B cell (primary cell): ENCODE measurements at regions not wholly inside any gene's neighbourhood (a gene's known extent, or its start where the extent isn't known, plus 50 kb on each side); places are given as distances from the start of the nearest gene placed in this dataset.

ENCODE experiments used
- ATAC-seq: fragments of 200-7000 bp; cut with Tn5 transposase; one replicate; pipeline ENCODE4 v1.10.0; 2021; ENCODE audit warnings: low read depth, mild to moderate bottlenecking, moderate number of reproducible peaks, moderate library complexity
- CTCF ChIA-PET: fragments of 350-600 bp; sonication (Branson Sonifier 250); formaldehyde crosslinking; loops from one replicate; lab custom pipeline; 2021; ENCODE audit warnings: antibody characterized with exemption, inconsistent platforms; lab: Charles Lee
- POLR2A ChIA-PET: fragments of 350-600 bp; sonication (Branson Sonifier 250); formaldehyde crosslinking; loops from one replicate; lab custom pipeline; 2021; ENCODE audit warnings: antibody characterized with exemption; lab: Charles Lee
- DNase-seq: peaks from one replicate; pipeline ENCODE4 v3.0.0; 2013
- H2AFZ ChIP-seq: 2 replicates; pipeline ENCODE4 v1.6.1; 2012; ENCODE audit warnings: mild to moderate bottlenecking, low read depth, low read length; ENCODE audit not compliant: insufficient read depth, poor library complexity, severe bottlenecking
- H3K27ac ChIP-seq, 2 donors: 1 replicate in 1 of 2; 2 replicates in 1 of 2; pipeline ENCODE4 v1.5.1; 2012 to 2013; ENCODE audit warnings: low read length in 2 of 2, mild to moderate bottlenecking in 2 of 2, moderate library complexity in 1 of 2
- H3K27me3 ChIP-seq, 4 experiments: fragments of 200-600 bp in 1 of 4; sonication (generic) in 1 of 4; replicated peaks in 1 of 4; 1 replicate in 2 of 4; 2 replicates in 2 of 4; pipeline versions ENCODE4 v1.6.1 to v1.7.0; 2013 to 2016; ENCODE audit warnings: low read length in 3 of 4, mild to moderate bottlenecking in 2 of 4, mixed read lengths in 1 of 4, moderate library complexity in 1 of 4; ENCODE audit not compliant: insufficient read depth in 4 of 4, control insufficient read depth in 3 of 4; ENCODE audit errors: control extremely low read depth in 1 of 4
- H3K36me3 ChIP-seq, 2 experiments: replicated peaks in 1 of 2; 1 replicate in 1 of 2; 2 replicates in 1 of 2; pipeline versions ENCODE4 v1.6.1 to v1.7.1; 2013; ENCODE audit warnings: low read length in 1 of 2; ENCODE audit not compliant: insufficient read depth in 2 of 2, control insufficient read depth in 1 of 2; ENCODE audit errors: control extremely low read depth in 1 of 2, extremely low read depth in 1 of 2
- H3K4me1 ChIP-seq, 2 donors: fragments of 200-600 bp in 1 of 2; sonication (generic) in 1 of 2; 1 replicate in 1 of 2; 2 replicates in 1 of 2; pipeline versions ENCODE4 v1.5.1 to v1.6.1; 2013 to 2017; ENCODE audit warnings: low read length in 2 of 2; ENCODE audit not compliant: control insufficient read depth in 2 of 2, insufficient read depth in 2 of 2
- H3K4me2 ChIP-seq: replicated peaks from 2 replicates; pipeline ENCODE3; 2012; ENCODE audit warnings: mild to moderate bottlenecking, low read depth, low read length; ENCODE audit not compliant: poor library complexity, severe bottlenecking
- H3K4me3 ChIP-seq, 5 experiments: fragments of 200-600 bp in 1 of 5; sonication (generic) in 1 of 5; 1 replicate in 3 of 5; 2 replicates in 2 of 5; pipeline versions ENCODE4 v1.5.1 to v1.7.0; 2011 to 2016; ENCODE audit warnings: low read length in 4 of 5, mild to moderate bottlenecking in 4 of 5, low read depth in 2 of 5, control low read depth in 1 of 5, moderate library complexity in 1 of 5; ENCODE audit not compliant: insufficient read depth in 1 of 5; ENCODE audit errors: control extremely low read depth in 1 of 5, extremely low read depth in 1 of 5
- H3K79me2 ChIP-seq: fragments of 200-600 bp; sonication (generic); one replicate; pipeline ENCODE4 v1.6.0; 2016; ENCODE audit warnings: low read length; ENCODE audit not compliant: control insufficient read depth, insufficient read depth
- H3K9ac ChIP-seq: fragments of 200-600 bp; sonication (generic); 2 replicates; pipeline ENCODE4 v1.6.1; 2017; ENCODE audit warnings: mild to moderate bottlenecking, low read length, moderate library complexity
- H3K9me3 ChIP-seq, 3 donors: one replicate each; pipeline versions ENCODE4 v1.6.1 to v1.7.1; 2013; ENCODE audit warnings: low read length in 2 of 3; ENCODE audit not compliant: control insufficient read depth in 2 of 3, insufficient read depth in 1 of 3; ENCODE audit errors: control extremely low read depth in 1 of 3
- H4K20me1 ChIP-seq: 2 replicates; pipeline ENCODE4 v1.6.0; 2012; ENCODE audit warnings: mild to moderate bottlenecking, low read length; ENCODE audit not compliant: insufficient read depth, control insufficient read depth, poor library complexity, severe bottlenecking
- H3K27ac Mint-ChIP-seq: one replicate; pipeline ENCODE4 v1.8.0; 2021; ENCODE audit warnings: mixed read lengths
- H3K27me3 Mint-ChIP-seq: one replicate; pipeline ENCODE4 v1.8.0; 2021; ENCODE audit warnings: mixed read lengths
- H3K4me1 Mint-ChIP-seq: one replicate; pipeline ENCODE4 v1.8.0; 2021; ENCODE audit warnings: mixed read lengths
- H3K4me3 Mint-ChIP-seq: one replicate; pipeline ENCODE4 v1.8.0; 2021; ENCODE audit warnings: mixed read lengths
- H3K9me3 Mint-ChIP-seq: one replicate; pipeline ENCODE4 v1.8.0; 2022; ENCODE audit warnings: mixed read lengths; ENCODE audit not compliant: insufficient read depth
- EZH2 ChIP-seq: IDR thresholded peaks from 2 replicates; pipeline ENCODE4 v1.6.1; 2012; ENCODE audit warnings: borderline replicate concordance, low read depth, mild to moderate bottlenecking, moderate library complexity, low read length; ENCODE audit not compliant: insufficient read depth, poor library complexity, severe bottlenecking
- WGBS: methylation state at CpG from one replicate; pipeline ENCODE4 v1.1.5; 2013; ENCODE audit warnings: missing lambda C conversion rate; ENCODE audit not compliant: insufficient coverage; 5-methylcytosine and 5-hydroxymethylcytosine counted together
- intact Hi-C: fragments of 100-400 bp; cut with micrococcal nuclease; formaldehyde crosslinking; loops from one replicate; pipeline ENCODE4 v1.10.0; 2022
- TF ChIP-seq, protein P1 (sequence below): fragments of 200-600 bp; IDR thresholded peaks from one replicate; pipeline ENCODE4 v1.8.0; 2022; ENCODE audit warnings: antibody characterized with exemption, mild to moderate bottlenecking

DNA sequence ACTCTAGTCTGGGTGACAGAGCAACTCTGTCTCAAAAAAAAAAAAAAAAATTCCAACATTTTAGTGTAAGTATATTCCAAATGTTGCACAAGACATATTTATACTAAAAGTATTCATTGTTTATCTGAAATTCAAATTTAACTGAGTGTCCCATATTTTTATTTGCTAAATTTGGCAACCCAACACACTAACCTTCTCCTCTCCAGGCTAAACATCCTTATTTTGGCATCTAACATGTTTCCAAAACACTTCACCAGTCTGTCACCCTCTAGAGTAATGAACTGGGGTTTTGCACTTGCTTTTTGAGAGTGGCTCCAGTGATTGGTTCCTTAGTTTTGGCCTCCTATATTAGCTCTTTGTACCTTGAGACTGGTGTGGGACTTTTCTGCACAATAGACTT, 243.4 kb upstream of the SALL1 start:
- Histone ChIP-seq H3K9me3 (peaks cover 0 to 9% (median 0%) of the 10 kb centered on the region in 3 donors), H3K4me2 (no peak overlapping the region), H3K36me3 (no peaks in the 10 kb centered on the region), H3K27ac (no peak overlapping the region), H4K20me1 (no peaks in the 10 kb centered on the region), H3K27me3 (no peaks in the 10 kb centered on the region), H2AFZ (no peak overlapping the region), H3K4me3 (no peak overlapping the region), H3K4me1 (no peaks in the 10 kb centered on the region), H3K79me2 (no peaks in the 10 kb centered on the region), H3K9ac (no peak overlapping the region)
- POLR2A ChIA-PET: no interaction called here
- ATAC-seq: no peak
- H3K27ac Mint-ChIP-seq: no peak overlapping the region
- CTCF ChIA-PET: no interaction called here
- H3K9me3 Mint-ChIP-seq: peaks cover 4% of the 10 kb centered on the region
- no peak overlapping the region for H3K4me3 Mint-ChIP-seq
- no peaks in the 10 kb centered on the region for H3K27me3 Mint-ChIP-seq
- TF ChIP-seq, protein P1, sequence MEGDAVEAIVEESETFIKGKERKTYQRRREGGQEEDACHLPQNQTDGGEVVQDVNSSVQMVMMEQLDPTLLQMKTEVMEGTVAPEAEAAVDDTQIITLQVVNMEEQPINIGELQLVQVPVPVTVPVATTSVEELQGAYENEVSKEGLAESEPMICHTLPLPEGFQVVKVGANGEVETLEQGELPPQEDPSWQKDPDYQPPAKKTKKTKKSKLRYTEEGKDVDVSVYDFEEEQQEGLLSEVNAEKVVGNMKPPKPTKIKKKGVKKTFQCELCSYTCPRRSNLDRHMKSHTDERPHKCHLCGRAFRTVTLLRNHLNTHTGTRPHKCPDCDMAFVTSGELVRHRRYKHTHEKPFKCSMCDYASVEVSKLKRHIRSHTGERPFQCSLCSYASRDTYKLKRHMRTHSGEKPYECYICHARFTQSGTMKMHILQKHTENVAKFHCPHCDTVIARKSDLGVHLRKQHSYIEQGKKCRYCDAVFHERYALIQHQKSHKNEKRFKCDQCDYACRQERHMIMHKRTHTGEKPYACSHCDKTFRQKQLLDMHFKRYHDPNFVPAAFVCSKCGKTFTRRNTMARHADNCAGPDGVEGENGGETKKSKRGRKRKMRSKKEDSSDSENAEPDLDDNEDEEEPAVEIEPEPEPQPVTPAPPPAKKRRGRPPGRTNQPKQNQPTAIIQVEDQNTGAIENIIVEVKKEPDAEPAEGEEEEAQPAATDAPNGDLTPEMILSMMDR: no peak
- no peak for TF ChIP-seq EZH2
- H3K4me1 Mint-ChIP-seq: no peaks in the 10 kb centered on the region
- intact Hi-C loops: no loop called here
- no peak for DNase-seq

DNA sequence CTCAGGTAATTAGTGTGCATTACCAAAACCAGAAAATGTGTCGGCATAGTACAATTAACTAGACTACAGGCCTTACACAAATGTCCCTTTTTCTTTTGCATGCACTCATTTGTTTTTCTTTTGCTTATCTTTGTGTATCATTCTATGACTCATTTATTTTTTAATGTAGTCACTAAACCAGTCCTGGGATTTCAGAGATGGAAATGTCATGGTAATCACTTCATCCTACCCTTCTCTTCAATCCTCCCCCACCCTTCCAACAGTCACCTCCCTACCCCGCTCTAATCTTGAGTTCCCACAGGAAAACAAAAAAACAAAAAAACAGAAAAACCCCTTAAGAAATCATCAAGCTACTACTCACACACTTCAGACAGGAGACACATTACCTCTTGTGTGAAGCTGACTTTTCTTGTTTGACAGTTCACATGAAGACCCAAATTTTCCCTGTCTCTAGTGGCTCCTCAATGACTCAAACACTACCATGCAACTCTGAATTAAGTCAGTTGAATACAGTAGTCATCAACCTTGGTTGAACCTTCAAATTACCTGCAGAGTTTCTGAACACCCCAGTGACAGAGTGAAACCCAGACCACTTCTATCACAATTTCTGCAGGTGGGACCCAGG, 242.4 kb upstream of the SALL1 start:
- no peaks in the 10 kb centered on the region for H3K4me1 Mint-ChIP-seq
- no peak for TF ChIP-seq EZH2
- TF ChIP-seq, protein P1: no peak
- Histone ChIP-seq H3K4me1 (no peaks in the 10 kb centered on the region), H3K4me2 (no peak overlapping the region), H3K27me3 (no peaks in the 10 kb centered on the region), H3K79me2 (no peaks in the 10 kb centered on the region), H4K20me1 (no peaks in the 10 kb centered on the region), H3K4me3 (no peak overlapping the region), H3K9me3 (peaks cover 0 to 12% (median 0%) of the 10 kb centered on the region in 3 donors), H2AFZ (no peak overlapping the region), H3K27ac (no peak overlapping the region), H3K9ac (no peak overlapping the region), H3K36me3 (no peaks in the 10 kb centered on the region)
- no peak overlapping the region for H3K4me3 Mint-ChIP-seq
- peaks cover 8% of the 10 kb centered on the region for H3K9me3 Mint-ChIP-seq
- H3K27me3 Mint-ChIP-seq: no peaks in the 10 kb centered on the region
- ATAC-seq (no peak), DNase-seq (no peak)
- no peak overlapping the region for H3K27ac Mint-ChIP-seq
- 92% methylated on average over 1 of the region's 2 CpGs for WGBS
- ChIA-PET CTCF (no interaction called here), POLR2A (no interaction called here)
- intact Hi-C loops: no loop called here
